Fibroblast of gingiva (primary cell): ENCODE measurements at regions not wholly inside any gene's neighbourhood (a gene's known extent, or its start where the extent isn't known, plus 50 kb on each side); places are given as distances from the start of the nearest gene placed in this dataset.
"Not testable (repeated sequence)": the region's sequence is repeated elsewhere in the genome, so short reads cannot be mapped to it uniquely, and the experiment has no call there.

ENCODE experiments used
- DNase-seq: peaks from one replicate; pipeline ENCODE4 v3.0.0-alpha.2; 2011; ENCODE audit warnings: low read depth

GRCh38 chr10:53075469-53075868 lies 302.9 kb upstream of the MBL2 start:
- no peak for DNase-seq

- no peak for DNase-seq
Observed at GRCh38 chr10:53072144-53072543, 299.6 kb upstream of the MBL2 start.

GRCh38 chr10:53071505-53072125 lies 299.0 kb upstream of the MBL2 start:
- DNase-seq: no peak

- no peak for DNase-seq
Observed at GRCh38 chr10:53069013-53069412, 296.4 kb upstream of the MBL2 start.

- DNase-seq: no peak
Observed at GRCh38 chr10:53064614-53065013, 292.0 kb upstream of the MBL2 start.

GRCh38 chr10:53063805-53064204 lies 291.2 kb upstream of the MBL2 start:
- no peak for DNase-seq

GRCh38 chr10:53052521-53053164 lies 280.1 kb upstream of the MBL2 start:
- no peak for DNase-seq

- no peak for DNase-seq
Observed at GRCh38 chr10:53045315-53045714, 272.7 kb upstream of the MBL2 start.

GRCh38 chr10:53035823-53036222 lies 263.2 kb upstream of the MBL2 start:
- not testable (repeated sequence) for DNase-seq

- DNase-seq: no peak
Observed at GRCh38 chr10:53033396-53033795, 260.8 kb upstream of the MBL2 start.

- DNase-seq: not testable (repeated sequence)
Observed at GRCh38 chr10:53029872-53030849, 257.6 kb upstream of the MBL2 start.

- DNase-seq: no peak
Observed at GRCh38 chr10:53029449-53029848, 256.9 kb upstream of the MBL2 start.

- DNase-seq: not testable (repeated sequence)
Observed at GRCh38 chr10:53025765-53026164, 253.2 kb upstream of the MBL2 start.

GRCh38 chr10:53025172-53025711 lies 252.7 kb upstream of the MBL2 start:
- DNase-seq: no peak

- DNase-seq: no peak
Observed at GRCh38 chr10:53023411-53023810, 250.8 kb upstream of the MBL2 start.

GRCh38 chr10:53022611-53023088 lies 250.1 kb upstream of the MBL2 start:
- no peak for DNase-seq

- no peak for DNase-seq
Observed at GRCh38 chr10:53013201-53013810, 240.7 kb upstream of the MBL2 start.

GRCh38 chr10:53009961-53010907 lies 237.7 kb upstream of the MBL2 start:
- no peak for DNase-seq

- no peak for DNase-seq
Observed at GRCh38 chr10:53007527-53007842, 234.9 kb upstream of the MBL2 start.

GRCh38 chr10:53006663-53007526 lies 234.3 kb upstream of the MBL2 start:
- no peak for DNase-seq
